HG03095 (cell line): ENCODE measurements at regions not wholly inside any gene's neighbourhood (a gene's known extent, or its start where the extent isn't known, plus 50 kb on each side); places are given as distances from the start of the nearest gene placed in this dataset.

Experiments used
- ATAC-seq: cut with Tn5 transposase; IDR thresholded peaks from one replicate; pipeline ENCODE4 v1.9.1; 2021; ENCODE audit warnings: moderate library complexity; ENCODE audit not compliant: unreplicated experiment

GRCh38 chr13:31956980-31957644 is 74.5 kb upstream of the FRY start:
- no peak for ATAC-seq

GRCh38 chr13:31957772-31958171 is 73.8 kb upstream of the FRY start:
- no peak for ATAC-seq

- no peak for ATAC-seq
Observed at GRCh38 chr13:31962731-31963370, 68.7 kb upstream of the FRY start.

- ATAC-seq = no peak
Observed at GRCh38 chr13:31963631-31964030, 67.9 kb upstream of the FRY start.

- no peak for ATAC-seq
Observed at GRCh38 chr13:31964168-31964567, 67.4 kb upstream of the FRY start.

- ATAC-seq = peak; percentile 85
Observed at GRCh38 chr13:31965361-31966066, 66.1 kb upstream of the FRY start.

- ATAC-seq = no peak
Observed at GRCh38 chr13:31967155-31967554, 64.4 kb upstream of the FRY start.

GRCh38 chr13:31968473-31968872 is 63.1 kb upstream of the FRY start:
- no peak for ATAC-seq

- no peak for ATAC-seq
Observed at GRCh38 chr13:31970231-31970930, 61.2 kb upstream of the FRY start.

- no peak for ATAC-seq
Observed at GRCh38 chr13:31972453-31972852, 59.1 kb upstream of the FRY start.

- no peak for ATAC-seq
Observed at GRCh38 chr13:31978021-31978420, 53.6 kb upstream of the FRY start.

- no peak for ATAC-seq
Observed at GRCh38 chr13:31980830-31981229, 50.7 kb upstream of the FRY start.
